ENCODE measurements at regions not wholly inside any gene's neighbourhood (a gene's known extent, or its start where the extent isn't known, plus 50 kb on each side); places are given as distances from the start of the nearest gene placed in this dataset.

DNA sequence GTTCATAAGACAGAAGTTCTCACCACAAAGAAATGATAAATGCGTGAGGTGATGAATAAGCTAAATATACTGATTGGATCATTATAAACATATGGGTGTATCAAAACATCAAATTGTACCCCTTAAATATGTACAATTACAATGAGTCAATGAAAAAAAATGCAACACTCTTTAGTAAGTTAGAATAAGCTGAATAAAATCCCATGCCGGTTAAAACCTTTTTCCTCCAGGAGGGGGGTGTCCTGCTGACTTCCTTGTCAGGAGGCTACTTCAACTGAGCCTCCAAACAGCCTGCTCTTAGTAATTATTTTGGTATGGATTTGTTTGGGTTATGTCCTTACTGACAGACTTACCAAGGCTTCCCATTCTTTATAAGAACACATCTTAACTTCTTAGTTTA lies 649.1 kb downstream of the INHBA start:
- TF ChIP-seq EP300 (IDR thresholded peaks at IDR 0.05; ENCODE audit: low read depth) (no peak), POLR2A (IDR thresholded peaks at IDR 0.05) (no peak), POLR2AphosphoS5 (IDR thresholded peaks at IDR 0.05) (no peak)
- TF ChIP-seq, protein P1, sequence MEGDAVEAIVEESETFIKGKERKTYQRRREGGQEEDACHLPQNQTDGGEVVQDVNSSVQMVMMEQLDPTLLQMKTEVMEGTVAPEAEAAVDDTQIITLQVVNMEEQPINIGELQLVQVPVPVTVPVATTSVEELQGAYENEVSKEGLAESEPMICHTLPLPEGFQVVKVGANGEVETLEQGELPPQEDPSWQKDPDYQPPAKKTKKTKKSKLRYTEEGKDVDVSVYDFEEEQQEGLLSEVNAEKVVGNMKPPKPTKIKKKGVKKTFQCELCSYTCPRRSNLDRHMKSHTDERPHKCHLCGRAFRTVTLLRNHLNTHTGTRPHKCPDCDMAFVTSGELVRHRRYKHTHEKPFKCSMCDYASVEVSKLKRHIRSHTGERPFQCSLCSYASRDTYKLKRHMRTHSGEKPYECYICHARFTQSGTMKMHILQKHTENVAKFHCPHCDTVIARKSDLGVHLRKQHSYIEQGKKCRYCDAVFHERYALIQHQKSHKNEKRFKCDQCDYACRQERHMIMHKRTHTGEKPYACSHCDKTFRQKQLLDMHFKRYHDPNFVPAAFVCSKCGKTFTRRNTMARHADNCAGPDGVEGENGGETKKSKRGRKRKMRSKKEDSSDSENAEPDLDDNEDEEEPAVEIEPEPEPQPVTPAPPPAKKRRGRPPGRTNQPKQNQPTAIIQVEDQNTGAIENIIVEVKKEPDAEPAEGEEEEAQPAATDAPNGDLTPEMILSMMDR (IDR thresholded peaks at IDR 0.05), result no peak
